ENCODE measurements at regions not wholly inside any gene's neighbourhood (a gene's known extent, or its start where the extent isn't known, plus 50 kb on each side); places are given as distances from the start of the nearest gene placed in this dataset.

GRCh38 chrX:106401965-106402559, 209.7 kb upstream of the RADX start:
- TF ChIP-seq CTCF (IDR thresholded peaks at IDR 0.05) = no peak
- TF ChIP-seq ZFX (IDR thresholded peaks at IDR 0.05; ENCODE audit: borderline replicate concordance) = no peak

Data from 22Rv1 (cell line).